Adrenal gland (tissue), 9 donors: ENCODE measurements at regions not wholly inside any gene's neighbourhood (a gene's known extent, or its start where the extent isn't known, plus 50 kb on each side); places are given as distances from the start of the nearest gene placed in this dataset.

Experiments
- DNase-seq, 7 donors: peaks; one replicate each; pipeline ENCODE4 v3.0.0-alpha.2; 2019 to 2020
- H3K27ac ChIP-seq, 5 donors: fragments of 200-600 bp; sonication (generic) in 4 of 5; 1 replicate in 3 of 5; 2 replicates in 2 of 5; pipeline versions ENCODE4 v1.5.1 to v1.8.0; 2016 to 2020; ENCODE audit warnings: mild to moderate bottlenecking in 1 of 5
- H3K27me3 ChIP-seq: fragments of 200-600 bp; 2 replicates; pipeline ENCODE4 v1.8.0; 2021
- H3K36me3 ChIP-seq, 2 donors: fragments of 200-600 bp; replicated peaks in 1 of 2; 1 replicate in 1 of 2; 2 replicates in 1 of 2; pipeline versions ENCODE4 v1.5.1 to v1.8.0; 2018 to 2022
- H3K4me1 ChIP-seq, 2 donors: fragments of 200-600 bp; replicated peaks in 1 of 2; 1 replicate in 1 of 2; 2 replicates in 1 of 2; pipeline versions ENCODE4 v1.5.1 to v1.8.0; 2018 to 2021
- H3K4me3 ChIP-seq, 4 donors: fragments of 200-600 bp; sonication (generic) in 3 of 4; one replicate each; pipeline ENCODE4 v1.5.1; 2016 to 2018
- H3K9me3 ChIP-seq, 3 donors: fragments of 200-600 bp; sonication (generic) in 1 of 3; replicated peaks in 1 of 3; 1 replicate in 2 of 3; 2 replicates in 1 of 3; pipeline versions ENCODE4 v1.5.1 to v1.8.0; 2016 to 2021
- POLR2A ChIP-seq, 2 donors: fragments of 450-650 bp; IDR thresholded peaks; one replicate each; pipeline ENCODE4 v1.6.1; 2017; ENCODE audit warnings: antibody characterized with exemption in 2 of 2, mild to moderate bottlenecking in 2 of 2, moderate library complexity in 1 of 2
- WGBS, 4 donors: extraction: QIAGEN DNeasy Blood & Tissue Kit in 2 of 4; methylation state at CpG; one replicate each; pipeline versions ENCODE4 v1.1.5 to v1.1.7; 2013 to 2017; 5-methylcytosine and 5-hydroxymethylcytosine counted together
- intact Hi-C, 2 donors: fragments of 100-400 bp; cut with DNase I; formaldehyde crosslinking; loops; one replicate each; pipeline versions ENCODE4 v1.14.1 to v1.15.0; 2022 to 2023
- TF ChIP-seq, protein P1 (sequence below), 6 experiments: fragments of 450-650 bp in 4 of 6; fragments of 200-600 bp in 2 of 6; sonication (generic) in 1 of 6; IDR thresholded peaks; 1 replicate in 5 of 6; 2 replicates in 1 of 6; pipeline versions ENCODE4 v1.5.1 to v1.8.0; 2016 to 2021; ENCODE audit warnings: antibody characterized with exemption in 6 of 6, mild to moderate bottlenecking in 2 of 6, moderate library complexity in 1 of 6
- donor health status: healthy with polysubstance abuse.
- donor health status: Bipolar disorder and iron deficiency.
- donor health status: DM: yes; HTN: yes; CAD: no.
- donor health status: DM: no; HTN: no; CAD: no.
- donor health status: DM: no; HTN: no; CAD: no.

DNA sequence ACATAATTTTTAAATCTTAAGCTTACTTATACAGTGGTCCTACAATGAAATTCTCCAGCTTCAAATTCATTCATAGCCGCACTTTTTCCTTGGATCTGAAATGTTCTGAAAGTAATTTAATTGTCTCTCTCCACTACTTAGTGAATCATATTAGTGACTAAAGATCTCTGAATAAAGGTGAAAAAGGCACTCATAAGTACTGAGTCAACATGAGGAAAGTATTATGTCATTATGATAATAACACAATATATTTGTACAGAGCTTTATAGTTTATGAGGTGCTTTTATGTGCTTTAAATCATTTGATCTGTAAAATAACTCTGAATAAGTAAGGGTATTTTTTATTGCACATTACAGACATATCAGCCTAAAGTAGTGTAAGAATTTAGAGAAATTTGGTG is 628.2 kb upstream of the SLITRK5 start:
- TF ChIP-seq, protein P1, sequence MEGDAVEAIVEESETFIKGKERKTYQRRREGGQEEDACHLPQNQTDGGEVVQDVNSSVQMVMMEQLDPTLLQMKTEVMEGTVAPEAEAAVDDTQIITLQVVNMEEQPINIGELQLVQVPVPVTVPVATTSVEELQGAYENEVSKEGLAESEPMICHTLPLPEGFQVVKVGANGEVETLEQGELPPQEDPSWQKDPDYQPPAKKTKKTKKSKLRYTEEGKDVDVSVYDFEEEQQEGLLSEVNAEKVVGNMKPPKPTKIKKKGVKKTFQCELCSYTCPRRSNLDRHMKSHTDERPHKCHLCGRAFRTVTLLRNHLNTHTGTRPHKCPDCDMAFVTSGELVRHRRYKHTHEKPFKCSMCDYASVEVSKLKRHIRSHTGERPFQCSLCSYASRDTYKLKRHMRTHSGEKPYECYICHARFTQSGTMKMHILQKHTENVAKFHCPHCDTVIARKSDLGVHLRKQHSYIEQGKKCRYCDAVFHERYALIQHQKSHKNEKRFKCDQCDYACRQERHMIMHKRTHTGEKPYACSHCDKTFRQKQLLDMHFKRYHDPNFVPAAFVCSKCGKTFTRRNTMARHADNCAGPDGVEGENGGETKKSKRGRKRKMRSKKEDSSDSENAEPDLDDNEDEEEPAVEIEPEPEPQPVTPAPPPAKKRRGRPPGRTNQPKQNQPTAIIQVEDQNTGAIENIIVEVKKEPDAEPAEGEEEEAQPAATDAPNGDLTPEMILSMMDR (IDR thresholded peaks at IDR 0.05): no peak
- 88 to 96% (median 91%) methylated on average over 1 of the region's 1 CpG for WGBS, 4 donors
- intact Hi-C loops: no loop called here

DNA sequence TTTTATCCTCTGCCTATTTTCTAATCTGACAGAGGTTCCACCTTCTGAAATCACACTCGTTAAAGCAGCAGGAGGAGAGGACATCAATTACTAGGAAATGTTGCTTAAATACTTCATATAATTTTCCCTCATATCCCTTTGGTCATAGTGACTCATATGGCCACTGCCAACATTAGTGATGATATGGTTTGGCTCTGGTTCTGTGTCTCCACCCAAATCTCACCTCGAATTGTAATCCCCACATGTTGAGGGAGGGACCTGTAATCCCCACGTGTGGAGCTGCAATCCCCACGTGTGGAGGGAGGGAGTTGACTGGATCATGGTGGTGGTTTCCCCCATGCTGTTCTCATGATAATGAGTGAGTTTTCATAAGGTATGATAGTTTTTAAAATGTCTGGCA is 618.4 kb upstream of the SLITRK5 start:
- H3K9me3 ChIP-seq: no peaks in the 10 kb centered on the region
- no peak for DNase-seq
- no peaks in the 10 kb centered on the region for H3K27me3 ChIP-seq
- no peaks in the 10 kb centered on the region for H3K36me3 ChIP-seq
- no peak overlapping the region for H3K27ac ChIP-seq
- no peak overlapping the region for H3K4me3 ChIP-seq
- TF ChIP-seq POLR2A (IDR thresholded peaks at IDR 0.05): no peak
- TF ChIP-seq, protein P1 (IDR thresholded peaks at IDR 0.05): no peak
- H3K4me1 ChIP-seq: no peaks in the 10 kb centered on the region
- WGBS, 4 donors: 42 to 57% (median 48%) methylated on average over 4 of the region's 4 CpGs
- intact Hi-C loops: no loop called here

More for the DNA sequence above, 628.2 kb upstream of the SLITRK5 start:
- Histone ChIP-seq H3K9me3 (no peaks in the 10 kb centered on the region), H3K27me3 (no peaks in the 10 kb centered on the region), H3K4me1 (no peaks in the 10 kb centered on the region), H3K4me3 (no peak overlapping the region), H3K36me3 (no peaks in the 10 kb centered on the region), H3K27ac (no peak overlapping the region)
- no peak for DNase-seq

DNA sequence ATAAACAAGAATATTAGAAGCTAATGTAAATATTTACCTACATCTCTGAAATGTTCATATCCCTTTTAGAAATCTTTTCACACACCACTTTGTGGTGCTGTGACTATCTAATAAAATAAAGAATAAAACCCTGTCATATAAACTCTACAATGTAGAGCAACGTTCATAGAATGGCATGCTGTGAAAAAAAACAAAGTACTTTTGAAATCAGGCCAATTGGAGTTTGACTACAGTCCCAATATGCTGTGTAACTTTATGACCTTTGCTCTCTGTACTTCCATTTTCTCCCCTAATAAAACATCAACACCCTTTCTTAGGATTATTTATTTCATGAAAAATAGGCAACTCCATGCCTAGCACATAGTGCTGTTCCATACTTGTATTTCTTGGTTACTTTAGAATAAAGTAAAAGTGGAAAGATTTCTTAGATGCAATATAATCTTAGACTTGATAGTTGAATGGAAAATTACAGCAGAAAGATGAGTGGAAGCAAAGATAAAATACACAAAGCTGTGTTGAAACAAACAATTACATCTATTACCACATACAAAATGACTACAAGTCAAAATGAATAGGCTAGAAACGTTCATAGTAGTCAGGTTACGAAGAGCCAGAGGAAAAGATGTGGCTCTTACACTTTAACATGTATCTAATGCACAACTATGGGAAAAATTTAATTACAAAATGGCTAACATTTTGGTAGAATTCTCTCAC is 613.2 kb upstream of the SLITRK5 start:
- TF ChIP-seq, protein P1 (IDR thresholded peaks at IDR 0.05): no peak
- TF ChIP-seq POLR2A (IDR thresholded peaks at IDR 0.05): no peak
- WGBS, 4 donors: 46 to 55% (median 52%) methylated on average over 3 of the region's 3 CpGs
- Histone ChIP-seq H3K4me1 (no peaks in the 10 kb centered on the region), H3K27me3 (no peaks in the 10 kb centered on the region), H3K36me3 (no peaks in the 10 kb centered on the region), H3K27ac (no peak overlapping the region), H3K4me3 (no peak overlapping the region), H3K9me3 (no peaks in the 10 kb centered on the region)
- intact Hi-C loops: no loop called here
- no peak for DNase-seq

DNA sequence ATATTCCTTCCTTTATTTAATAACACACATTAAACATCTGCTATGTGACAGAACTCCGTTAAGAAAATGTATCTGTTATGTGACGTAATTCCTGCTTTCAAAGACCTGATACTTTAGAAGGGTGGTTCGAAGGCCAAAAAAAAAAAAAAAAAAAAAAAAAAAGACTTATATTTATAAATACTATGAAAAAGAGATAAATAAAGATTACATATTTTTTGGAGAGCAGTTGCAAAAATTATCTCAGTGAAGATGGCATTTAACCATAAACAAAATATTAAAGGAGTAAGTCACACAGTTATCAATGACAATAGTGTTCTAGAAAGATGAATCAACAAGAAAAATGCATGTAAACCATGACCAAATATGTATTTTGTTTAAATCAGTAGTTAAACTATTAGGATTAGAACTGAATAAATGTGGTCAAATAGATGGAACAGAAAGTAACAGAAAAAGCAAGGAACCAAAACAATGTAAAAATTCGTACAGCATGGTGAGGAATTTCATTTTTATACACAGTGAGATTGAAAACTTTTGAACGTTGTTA is 612.3 kb upstream of the SLITRK5 start:
- H3K27me3 ChIP-seq: no peaks in the 10 kb centered on the region
- no peaks in the 10 kb centered on the region for H3K4me1 ChIP-seq
- H3K4me3 ChIP-seq: no peak overlapping the region
- no peak for DNase-seq
- intact Hi-C loops: no loop called here
- WGBS, 4 donors: 48 to 72% (median 57%) methylated on average over 5 of the region's 5 CpGs
- no peaks in the 10 kb centered on the region for H3K36me3 ChIP-seq
- no peak overlapping the region for H3K27ac ChIP-seq
- TF ChIP-seq, protein P1 (IDR thresholded peaks at IDR 0.05): no peak
- TF ChIP-seq POLR2A (IDR thresholded peaks at IDR 0.05): no peak
- H3K9me3 ChIP-seq: no peaks in the 10 kb centered on the region
